ENCODE measurements at regions not wholly inside any gene's neighbourhood (a gene's known extent, or its start where the extent isn't known, plus 50 kb on each side); places are given as distances from the start of the nearest gene placed in this dataset.

- TF ChIP-seq, protein P1, sequence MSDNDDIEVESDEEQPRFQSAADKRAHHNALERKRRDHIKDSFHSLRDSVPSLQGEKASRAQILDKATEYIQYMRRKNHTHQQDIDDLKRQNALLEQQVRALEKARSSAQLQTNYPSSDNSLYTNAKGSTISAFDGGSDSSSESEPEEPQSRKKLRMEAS (IDR thresholded peaks at IDR 0.05): no peak
- TF ChIP-seq TCF12 (IDR thresholded peaks at IDR 0.05; ENCODE audit: low read depth): no peak
- TF ChIP-seq TEAD4 (IDR thresholded peaks at IDR 0.05): no peak
- TF ChIP-seq EP300 (IDR thresholded peaks at IDR 0.05; ENCODE audit: borderline replicate concordance): no peak
- no peak for TF ChIP-seq CREB1 (IDR thresholded peaks at IDR 0.05; ENCODE audit: low read depth)
- TF ChIP-seq CEBPB (IDR thresholded peaks at IDR 0.05): no peak
- no peak for TF ChIP-seq YY1 (IDR thresholded peaks at IDR 0.05; ENCODE audit: low read depth)
- no peak for TF ChIP-seq REST (IDR thresholded peaks at IDR 0.05; ENCODE audit: low read depth)
- TF ChIP-seq, protein P2, sequence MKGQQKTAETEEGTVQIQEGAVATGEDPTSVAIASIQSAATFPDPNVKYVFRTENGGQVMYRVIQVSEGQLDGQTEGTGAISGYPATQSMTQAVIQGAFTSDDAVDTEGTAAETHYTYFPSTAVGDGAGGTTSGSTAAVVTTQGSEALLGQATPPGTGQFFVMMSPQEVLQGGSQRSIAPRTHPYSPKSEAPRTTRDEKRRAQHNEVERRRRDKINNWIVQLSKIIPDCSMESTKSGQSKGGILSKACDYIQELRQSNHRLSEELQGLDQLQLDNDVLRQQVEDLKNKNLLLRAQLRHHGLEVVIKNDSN (IDR thresholded peaks at IDR 0.05): no peak
- TF ChIP-seq ZBTB7A (IDR thresholded peaks at IDR 0.05; ENCODE audit: low read depth): no peak
- TF ChIP-seq EGR1 (IDR thresholded peaks at IDR 0.05): no peak
- TF ChIP-seq RAD21 (IDR thresholded peaks at IDR 0.05; ENCODE audit: low read depth): no peak
Observed at GRCh38 chr10:78643513-78643912, 425.3 kb upstream of the ZMIZ1 start.

Data from Ishikawa (cell line).